PFSK-1 (cell line): ENCODE measurements at regions not wholly inside any gene's neighbourhood (a gene's known extent, or its start where the extent isn't known, plus 50 kb on each side); places are given as distances from the start of the nearest gene placed in this dataset.

Experiments
- FOXP2 ChIP-seq: optimal IDR thresholded peaks from 2 replicates; pipeline ENCODE3; 2011; ENCODE audit warnings: borderline replicate concordance, control low read depth, inconsistent platforms; ENCODE audit not compliant: insufficient read depth; ENCODE audit errors: extremely low read length, extremely low read depth
- POLR2AphosphoS5 ChIP-seq: IDR thresholded peaks from 2 replicates; pipeline ENCODE4 v1.6.1; 2012; ENCODE audit warnings: low read depth, mild to moderate bottlenecking, control low read depth, low read length, moderate library complexity
- REST ChIP-seq, 2 experiments: IDR thresholded peaks; 2 replicates each; pipeline versions ENCODE4 v1.6.1 to v1.8.0; 2011 to 2012; ENCODE audit warnings: low read depth in 2 of 2, low read length in 2 of 2, control low read depth in 1 of 2, inconsistent platforms in 1 of 2, mild to moderate bottlenecking in 1 of 2, moderate library complexity in 1 of 2; ENCODE audit not compliant: insufficient read depth in 1 of 2
- SIN3A ChIP-seq: IDR thresholded peaks from 2 replicates; pipeline ENCODE4 v1.6.1; 2012; ENCODE audit warnings: mild to moderate bottlenecking, low read length, moderate library complexity, borderline replicate concordance; ENCODE audit not compliant: insufficient read depth
- TAF1 ChIP-seq: IDR thresholded peaks from 2 replicates; pipeline ENCODE4 v1.6.1; 2012; ENCODE audit warnings: low read length, control low read depth, borderline replicate concordance; ENCODE audit not compliant: insufficient read depth

GRCh38 chr15:54803134-54803808, 393.5 kb downstream of the RSL24D1 start:
- no peak for TF ChIP-seq SIN3A
- no peak for TF ChIP-seq FOXP2
- no peak for TF ChIP-seq TAF1
- no peak for TF ChIP-seq POLR2AphosphoS5
- no peak for TF ChIP-seq REST (IDR thresholded peaks at IDR 0.05; ENCODE audit: insufficient read depth in 1 of 2, low read depth in 2 of 2, low read length in 2 of 2)

GRCh38 chr15:54792526-54792925, 404.2 kb downstream of the RSL24D1 start:
- TF ChIP-seq REST (IDR thresholded peaks at IDR 0.05; ENCODE audit: insufficient read depth in 1 of 2, low read depth in 2 of 2, low read length in 2 of 2): no peak
- no peak for TF ChIP-seq FOXP2
- no peak for TF ChIP-seq TAF1
- no peak for TF ChIP-seq SIN3A
- TF ChIP-seq POLR2AphosphoS5: no peak

GRCh38 chr15:54790693-54791092, 406.0 kb downstream of the RSL24D1 start:
- TF ChIP-seq REST (IDR thresholded peaks at IDR 0.05; ENCODE audit: insufficient read depth in 1 of 2, low read depth in 2 of 2, low read length in 2 of 2) (no peak), TAF1 (no peak), FOXP2 (no peak), SIN3A (no peak), POLR2AphosphoS5 (no peak)

- TF ChIP-seq TAF1: no peak
- no peak for TF ChIP-seq POLR2AphosphoS5
These were observed 407.4 kb downstream of the RSL24D1 start for GRCh38 chr15:54789376-54789775.

- TF ChIP-seq REST (IDR thresholded peaks at IDR 0.05; ENCODE audit: insufficient read depth in 1 of 2, low read depth in 2 of 2, low read length in 2 of 2) (no peak), SIN3A (no peak), TAF1 (no peak), POLR2AphosphoS5 (no peak), FOXP2 (no peak)
These were observed 417.5 kb downstream of the RSL24D1 start for GRCh38 chr15:54779271-54779670.
